HG02981 (cell line): ENCODE measurements at regions not wholly inside any gene's neighbourhood (a gene's known extent, or its start where the extent isn't known, plus 50 kb on each side); places are given as distances from the start of the nearest gene placed in this dataset.

Source experiments
- ATAC-seq: cut with Tn5 transposase; IDR thresholded peaks from one replicate; pipeline ENCODE4 v1.9.1; 2021; ENCODE audit warnings: mild to moderate bottlenecking, moderate library complexity; ENCODE audit not compliant: unreplicated experiment

- no peak for ATAC-seq
These were observed 61.5 kb upstream of the HEPHL1 start for GRCh38 chr11:93959663-93960062.

GRCh38 chr11:93963072-93963471 lies 58.1 kb upstream of the HEPHL1 start:
- ATAC-seq, result no peak

- no peak for ATAC-seq
These were observed 53.9 kb upstream of the HEPHL1 start for GRCh38 chr11:93967258-93967657.

GRCh38 chr11:93967944-93968343 lies 53.2 kb upstream of the HEPHL1 start:
- ATAC-seq, result no peak

GRCh38 chr11:93969925-93970922 lies 50.9 kb upstream of the HEPHL1 start:
- no peak for ATAC-seq
